GM21529 (cell line): ENCODE measurements at regions not wholly inside any gene's neighbourhood (a gene's known extent, or its start where the extent isn't known, plus 50 kb on each side); places are given as distances from the start of the nearest gene placed in this dataset.
A peak's percentile ranks its signal among the peaks of the same experiment; 100 is the strongest.
"Not testable (repeated sequence)": the region's sequence is repeated elsewhere in the genome, so short reads cannot be mapped to it uniquely, and the experiment has no call there.

ENCODE experiments used
- ATAC-seq: cut with Tn5 transposase; IDR thresholded peaks from one replicate; pipeline ENCODE4 v1.9.1; 2021; ENCODE audit not compliant: unreplicated experiment

DNA sequence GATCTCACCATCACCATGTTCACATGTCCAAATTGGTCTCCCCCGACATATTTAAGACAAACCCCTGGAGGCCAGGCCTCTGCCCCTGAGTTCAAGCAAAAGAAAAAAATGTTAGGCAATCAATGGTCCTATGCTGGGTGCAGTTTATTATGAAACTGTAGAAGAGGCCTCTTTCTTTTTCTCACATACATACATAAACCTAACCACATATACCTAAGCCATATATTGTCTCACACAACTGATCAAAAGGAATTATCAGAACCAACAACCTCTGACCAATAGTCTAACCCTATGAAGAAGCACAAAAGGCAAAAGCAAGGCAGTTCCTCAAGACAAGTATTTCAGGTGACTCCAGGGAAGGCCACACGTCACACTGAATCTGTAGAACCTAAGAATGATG is 49.9 kb downstream of the ILRUN start:
- no peak for ATAC-seq

DNA sequence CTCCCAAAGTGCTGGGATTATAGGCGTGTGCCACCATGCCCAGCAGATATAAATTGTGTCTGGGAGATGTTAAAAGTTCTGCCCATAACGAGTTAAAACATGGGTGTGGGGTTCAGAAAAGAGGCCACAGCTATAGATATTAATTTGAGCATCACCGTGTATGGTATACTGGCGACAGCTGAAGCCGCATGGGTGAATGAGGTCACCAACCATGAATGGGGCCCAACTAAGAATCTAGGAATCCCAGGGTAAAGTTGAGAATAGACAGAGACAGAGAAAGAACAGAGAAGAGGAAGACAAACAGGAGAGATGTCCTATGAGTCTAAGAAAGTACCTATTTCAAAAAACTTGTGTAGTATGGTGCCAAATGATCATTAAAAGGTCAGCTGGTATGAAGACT is 50.9 kb downstream of the ILRUN start:
- no peak for ATAC-seq

DNA sequence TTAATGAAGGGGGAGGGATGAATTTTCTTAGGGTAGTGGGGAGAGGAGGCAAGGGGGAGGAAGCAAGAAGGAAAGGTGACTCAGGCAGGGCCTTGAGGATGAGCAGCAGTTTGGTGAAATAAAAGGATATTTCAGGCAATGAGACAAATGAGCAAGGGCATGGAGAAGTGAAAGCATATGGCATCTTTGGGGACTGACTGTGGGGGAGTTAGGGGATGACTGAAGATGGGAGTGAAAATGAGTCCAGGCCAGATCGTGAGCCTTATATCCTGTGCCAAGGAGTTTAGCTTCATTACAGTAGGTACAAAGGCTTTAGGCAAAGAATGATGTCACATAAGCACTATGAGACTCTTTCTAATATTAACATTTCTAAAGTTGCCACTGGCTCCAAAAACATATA is 51.9 kb downstream of the ILRUN start:
- ATAC-seq: no peak

DNA sequence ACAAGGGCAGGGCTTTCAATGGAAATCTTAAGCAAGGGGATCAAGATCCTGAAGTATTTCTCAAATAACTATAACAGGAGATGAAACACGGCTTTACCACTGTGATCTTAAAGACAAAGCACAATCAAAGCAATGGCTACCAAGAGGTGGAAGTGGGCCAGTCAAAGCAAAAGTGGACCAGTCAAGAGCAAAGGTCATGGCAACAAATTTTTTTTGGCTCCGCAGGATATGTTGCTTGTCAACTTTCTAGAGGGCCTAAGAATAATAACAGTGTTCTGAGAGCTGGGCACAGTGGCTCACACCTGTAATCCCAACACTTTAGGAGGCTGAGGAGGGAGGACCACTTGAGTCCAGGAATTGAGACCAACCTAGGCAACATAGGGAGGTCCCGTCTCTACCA is 54.1 kb downstream of the ILRUN start:
- no peak for ATAC-seq

DNA sequence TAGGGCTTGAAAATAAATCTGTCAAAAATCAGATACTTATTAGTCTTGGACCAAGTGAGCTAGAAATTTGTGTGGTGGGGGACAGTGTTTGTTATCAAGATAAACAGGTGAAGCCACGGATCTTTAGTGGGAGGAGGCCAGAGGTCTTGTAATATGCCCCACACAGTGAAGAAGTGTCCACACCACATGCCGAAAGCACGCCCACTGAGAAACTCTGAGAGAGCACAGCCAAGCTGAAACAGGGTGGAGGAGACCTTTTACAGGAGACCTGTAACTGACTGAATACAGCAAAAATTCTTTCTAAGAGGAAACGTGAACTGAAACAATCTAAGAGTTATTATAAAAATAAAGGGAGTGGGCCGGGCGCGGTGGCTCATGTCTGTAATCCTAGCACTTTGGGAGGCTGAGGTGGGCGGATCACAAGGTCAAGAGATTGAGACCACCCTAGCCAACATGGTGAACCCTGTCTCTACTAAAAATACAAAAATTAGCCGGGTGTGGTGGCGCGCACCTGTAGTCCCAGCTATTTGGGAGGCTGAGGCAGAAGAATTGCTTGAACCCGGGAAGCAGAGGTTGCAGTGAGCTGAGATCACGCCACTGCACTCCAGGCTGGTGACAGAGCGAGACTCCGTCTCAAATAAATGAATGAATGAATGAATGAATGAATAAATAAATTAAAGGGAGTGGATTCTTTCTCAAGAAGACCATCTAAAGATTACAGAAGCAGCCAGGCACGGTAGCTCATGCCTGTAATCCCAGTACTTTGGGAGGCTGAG is 56.3 kb downstream of the ILRUN start:
- not testable (repeated sequence) for ATAC-seq

DNA sequence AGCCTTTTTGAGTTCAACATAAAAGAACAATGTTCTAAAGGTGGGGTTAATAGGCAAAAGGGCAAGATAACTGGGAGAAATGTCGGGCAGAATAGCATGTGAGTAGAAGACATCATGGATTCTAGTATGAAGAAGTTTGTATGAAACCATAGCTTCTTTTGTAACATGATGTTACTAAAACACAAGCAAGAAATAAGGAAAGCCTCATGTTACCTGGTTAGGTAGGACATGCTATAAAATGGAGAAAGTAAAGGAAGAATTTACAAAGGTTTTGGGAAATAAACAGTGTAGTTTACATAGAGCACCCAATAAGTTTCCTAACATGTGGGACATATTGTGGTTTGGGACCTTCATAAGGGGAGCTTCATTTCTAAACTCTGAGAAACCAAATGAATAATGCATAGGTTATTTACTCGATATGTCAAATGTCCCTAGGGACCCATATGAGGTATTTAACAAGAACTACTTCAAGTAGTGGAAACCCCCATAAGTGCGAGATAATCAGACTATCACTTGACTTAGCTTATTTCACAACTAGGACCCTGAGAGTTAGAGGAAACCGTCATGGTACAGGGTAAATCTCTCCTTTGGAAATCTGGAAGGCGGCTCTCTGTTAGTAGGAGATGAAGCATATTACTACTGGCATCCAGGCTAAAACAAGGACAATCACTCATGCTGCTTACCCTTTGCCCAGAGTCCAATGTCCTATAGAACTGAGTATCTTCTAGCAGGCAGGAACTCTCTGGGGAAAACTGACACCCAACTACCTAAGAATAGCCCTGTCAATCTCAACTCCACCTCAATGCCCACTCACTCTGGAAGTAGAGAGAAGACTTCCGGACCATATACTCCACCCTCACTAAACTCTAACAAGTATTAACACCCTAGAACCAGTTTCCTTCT is 57.5 kb downstream of the ILRUN start:
- ATAC-seq: peak; percentile 70

DNA sequence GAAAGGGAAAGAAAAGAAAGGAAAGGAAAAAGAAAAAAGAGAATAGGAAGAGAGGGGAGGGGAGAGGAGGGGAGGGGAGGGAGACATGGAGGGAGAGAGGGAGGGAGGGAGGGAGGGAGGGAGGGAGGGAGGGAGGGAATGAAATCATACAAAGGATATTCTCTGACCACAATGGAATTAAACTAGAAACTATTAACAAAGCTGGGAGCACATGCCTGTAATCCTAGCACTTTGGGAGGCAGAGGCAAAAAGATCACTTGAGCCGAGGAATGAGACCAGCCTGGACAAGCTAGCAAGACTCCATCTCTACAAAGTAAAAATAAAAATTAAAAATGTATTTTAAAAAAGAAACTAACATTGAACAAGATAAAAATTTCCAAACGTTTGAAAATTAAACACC is 62.8 kb downstream of the ILRUN start:
- ATAC-seq: no peak

DNA sequence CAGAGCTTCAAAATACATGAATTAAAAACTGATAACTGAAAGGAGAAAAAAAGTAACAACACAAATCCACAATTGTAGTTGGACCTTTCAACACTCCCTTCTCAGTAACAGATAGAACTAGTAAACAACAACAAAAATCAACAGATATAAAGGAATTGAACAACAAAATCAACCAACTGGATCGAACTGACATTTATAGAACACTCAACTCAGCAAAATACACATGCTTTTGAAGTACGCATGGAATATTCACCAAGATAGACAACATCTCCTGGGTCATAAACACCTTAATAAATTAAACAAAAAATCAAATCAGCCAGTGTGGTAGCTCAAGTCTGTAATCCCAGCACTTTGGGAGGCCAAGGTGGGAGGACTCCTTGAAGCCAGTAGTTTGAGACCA is 63.3 kb downstream of the ILRUN start:
- no peak for ATAC-seq

DNA sequence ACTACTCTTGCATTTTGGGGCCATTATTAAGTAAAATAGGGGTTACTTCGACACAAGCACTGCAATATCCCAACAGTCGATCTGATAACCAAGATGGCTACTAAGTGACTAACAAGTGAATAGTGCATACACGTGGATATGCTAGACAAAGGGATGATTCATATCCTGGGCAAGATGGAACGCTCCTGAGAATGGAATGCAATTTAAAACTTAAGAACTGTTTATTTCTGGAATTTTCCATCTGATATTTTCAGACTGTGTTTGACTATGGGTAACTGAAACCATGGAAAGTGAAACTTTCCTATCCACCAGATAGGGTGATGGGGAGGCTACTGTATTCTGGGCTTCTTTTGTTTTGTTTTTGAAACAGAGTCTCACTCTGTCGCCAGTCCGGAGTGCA is 66.5 kb downstream of the ILRUN start:
- ATAC-seq: no peak

DNA sequence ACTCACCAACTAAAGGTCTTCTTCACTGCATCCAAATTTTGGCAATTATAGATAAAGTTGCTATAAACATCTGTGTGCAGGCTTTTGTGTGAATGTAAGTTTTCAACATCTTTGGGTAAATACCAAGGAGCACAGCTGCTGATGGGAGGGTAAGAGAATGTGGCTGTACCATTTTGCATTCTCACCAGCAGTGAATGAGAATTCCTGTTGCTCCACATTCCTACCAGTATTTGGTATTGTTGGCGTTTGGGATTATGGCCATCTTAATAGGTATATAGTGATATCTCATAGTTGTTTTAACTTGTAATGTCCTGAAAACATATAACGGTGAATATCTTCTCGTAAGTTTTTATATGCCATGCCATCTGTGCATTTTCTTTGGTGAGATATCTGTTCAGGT is 69.3 kb downstream of the ILRUN start:
- ATAC-seq: no peak

DNA sequence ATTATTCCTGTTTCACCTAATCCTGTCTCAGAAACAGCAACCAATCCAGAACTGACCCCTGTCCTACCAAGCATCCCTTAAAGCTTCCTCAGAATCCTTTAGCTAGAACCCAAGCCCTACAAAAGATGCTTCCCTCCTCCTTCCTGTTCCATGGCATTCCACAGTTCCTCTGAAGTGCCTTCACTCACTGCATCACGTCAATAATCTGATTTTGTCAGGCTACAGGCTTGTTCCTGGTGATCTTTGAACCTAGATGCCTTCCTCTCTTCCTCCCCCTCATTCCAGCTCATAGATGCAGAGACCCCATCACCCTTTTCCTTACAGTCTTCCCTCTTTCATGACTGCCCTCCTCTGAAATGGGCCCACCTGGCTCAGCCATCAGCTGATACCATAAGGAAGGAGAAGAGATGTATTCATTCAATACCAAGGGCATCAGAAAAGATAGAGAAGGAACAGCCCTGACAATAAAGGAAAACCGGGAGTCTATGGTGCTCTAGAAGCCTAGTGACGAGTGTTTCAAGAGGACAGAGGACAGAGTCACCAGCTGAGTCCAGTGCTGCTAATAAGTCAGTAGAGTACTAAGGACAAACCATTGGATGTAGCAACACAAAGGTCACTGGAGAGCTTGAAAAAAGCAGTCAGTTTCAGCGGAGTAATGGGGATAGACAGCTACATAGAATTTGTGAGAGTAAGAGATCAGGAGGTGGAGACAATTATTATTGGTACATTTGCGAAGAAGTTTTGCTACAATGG is 62.5 kb upstream of the SPDEF start:
- ATAC-seq: no peak

DNA sequence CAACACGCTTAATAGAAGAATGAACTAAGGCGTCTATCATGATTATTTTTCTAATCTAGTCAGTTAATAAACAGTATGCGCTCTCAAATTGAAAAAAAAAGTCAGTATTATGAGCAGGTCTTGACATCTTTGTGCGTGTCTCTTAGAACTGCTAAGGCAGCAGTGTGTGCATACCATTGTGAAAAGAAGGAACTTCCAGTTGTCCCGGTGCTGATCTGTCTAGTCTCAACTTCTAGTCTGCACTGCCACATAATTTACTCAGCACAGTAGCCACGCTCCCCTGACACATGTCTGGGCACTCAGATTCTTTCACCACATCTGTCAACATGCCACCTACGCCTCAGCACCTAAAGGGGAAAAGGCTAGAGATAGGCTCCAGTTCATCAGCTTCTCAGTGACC is 61.1 kb upstream of the SPDEF start:
- ATAC-seq: no peak

DNA sequence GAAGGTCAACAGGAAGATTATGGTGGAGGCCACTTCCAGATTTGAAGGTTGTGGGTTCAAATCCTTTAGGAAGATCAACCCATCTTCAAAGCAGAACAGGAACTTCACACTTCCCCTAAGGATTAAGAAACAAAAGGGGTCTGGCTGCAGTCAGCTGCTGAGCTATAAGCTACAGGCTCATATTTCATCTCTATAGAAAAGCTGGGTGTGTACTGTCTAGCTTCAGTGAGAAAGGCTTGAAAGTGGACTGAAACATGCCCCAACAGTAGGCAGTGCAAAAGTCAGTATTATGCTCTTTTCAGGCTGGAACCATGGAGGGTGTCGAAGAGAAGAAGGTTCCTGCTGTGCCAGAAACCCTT is 60.1 kb upstream of the SPDEF start:
- no peak for ATAC-seq

DNA sequence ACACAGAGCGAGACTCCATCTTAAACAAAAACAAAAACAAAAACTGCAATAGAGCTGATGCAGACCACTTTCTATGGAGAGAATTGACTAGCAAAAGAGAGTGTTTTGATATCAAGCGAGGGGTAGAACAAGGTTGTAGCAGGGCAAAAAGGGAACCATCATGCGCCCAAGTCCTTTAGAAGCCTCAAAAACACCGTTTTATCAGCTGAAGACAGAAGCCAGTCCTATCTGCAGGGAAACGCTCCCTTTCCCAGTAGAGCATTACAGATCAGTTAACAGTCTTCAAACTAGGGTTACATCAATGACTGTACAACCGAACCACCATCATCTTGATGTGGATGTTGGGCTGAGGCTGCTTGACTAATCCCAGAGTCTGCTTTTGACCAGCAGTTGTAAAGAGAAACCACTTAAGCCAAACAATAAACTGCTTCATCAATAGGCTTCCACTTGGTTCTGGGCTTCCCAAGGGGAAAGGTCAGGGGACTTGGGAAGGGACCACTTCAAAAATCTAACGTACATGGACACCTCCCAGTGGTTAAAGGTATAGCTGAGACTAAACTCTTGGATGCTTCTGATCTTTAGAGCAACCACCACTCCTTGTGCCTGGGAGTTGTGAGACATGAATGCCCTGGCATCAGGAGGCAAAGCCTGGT is 59.6 kb upstream of the SPDEF start:
- no peak for ATAC-seq

DNA sequence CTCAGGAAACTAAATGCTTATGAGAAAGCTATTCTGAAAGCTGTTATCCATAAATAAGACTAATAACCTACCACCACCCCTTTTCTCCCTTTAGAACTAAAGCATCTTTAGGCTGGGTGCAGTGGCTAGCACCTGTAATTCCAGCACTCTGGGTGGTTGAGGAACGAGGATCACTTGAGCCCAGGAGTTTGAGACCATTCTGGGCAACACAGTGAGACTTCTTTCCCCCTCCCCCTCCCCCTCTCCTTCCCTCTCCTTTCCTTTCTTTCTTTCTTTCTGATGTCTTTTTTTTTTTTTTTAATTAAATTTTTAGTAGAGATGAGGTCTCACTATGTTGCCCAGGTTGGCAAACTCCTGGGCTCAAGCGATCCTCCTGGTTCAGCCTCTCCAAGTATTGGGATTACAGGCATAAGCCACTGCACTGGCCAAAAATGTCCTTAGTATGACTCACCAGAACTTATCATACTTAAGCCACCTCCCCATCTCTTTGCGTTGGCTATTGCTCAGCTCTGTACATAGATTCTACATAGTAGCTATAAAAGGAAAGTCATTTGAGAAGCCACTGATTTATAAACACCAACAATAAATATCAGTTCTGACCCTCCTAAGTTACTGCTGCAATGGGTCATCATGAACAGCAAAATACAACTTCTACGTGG is 54.8 kb upstream of the SPDEF start:
- ATAC-seq: no peak

DNA sequence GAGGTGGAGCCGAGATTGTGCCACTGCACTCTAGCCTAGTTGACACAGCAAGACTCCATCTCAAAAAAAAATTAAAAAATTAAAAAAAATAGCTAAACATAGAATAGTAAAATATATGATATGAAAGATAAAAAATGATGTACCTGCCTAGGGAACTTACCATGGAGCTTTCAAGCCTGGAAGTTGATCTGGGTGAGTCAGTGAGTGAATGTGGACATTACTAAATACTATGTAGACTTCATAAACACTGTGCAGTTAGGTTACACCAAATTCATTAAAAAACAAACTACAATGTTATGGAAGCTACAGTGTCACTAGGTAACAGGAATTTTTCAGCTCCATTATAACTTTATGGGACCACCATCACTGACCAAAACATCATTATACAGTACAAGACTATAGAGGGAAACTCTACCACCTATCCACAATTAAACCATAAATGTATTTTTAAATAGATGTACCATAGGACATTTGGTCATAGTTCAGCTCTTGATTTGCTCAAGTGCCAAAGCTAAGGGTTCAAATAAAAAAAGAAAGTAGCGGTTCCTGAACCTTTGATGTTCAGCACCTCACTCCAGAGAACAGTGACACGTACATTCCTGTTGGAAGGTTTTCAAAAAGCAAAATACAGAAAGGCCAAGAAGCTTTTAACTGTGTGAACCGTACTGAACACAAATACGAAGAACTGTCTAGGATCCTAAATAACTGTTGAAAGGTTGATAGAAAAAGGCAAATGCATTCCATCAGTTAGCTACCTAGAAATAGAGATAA is 52.4 kb upstream of the SPDEF start:
- ATAC-seq: no peak

DNA sequence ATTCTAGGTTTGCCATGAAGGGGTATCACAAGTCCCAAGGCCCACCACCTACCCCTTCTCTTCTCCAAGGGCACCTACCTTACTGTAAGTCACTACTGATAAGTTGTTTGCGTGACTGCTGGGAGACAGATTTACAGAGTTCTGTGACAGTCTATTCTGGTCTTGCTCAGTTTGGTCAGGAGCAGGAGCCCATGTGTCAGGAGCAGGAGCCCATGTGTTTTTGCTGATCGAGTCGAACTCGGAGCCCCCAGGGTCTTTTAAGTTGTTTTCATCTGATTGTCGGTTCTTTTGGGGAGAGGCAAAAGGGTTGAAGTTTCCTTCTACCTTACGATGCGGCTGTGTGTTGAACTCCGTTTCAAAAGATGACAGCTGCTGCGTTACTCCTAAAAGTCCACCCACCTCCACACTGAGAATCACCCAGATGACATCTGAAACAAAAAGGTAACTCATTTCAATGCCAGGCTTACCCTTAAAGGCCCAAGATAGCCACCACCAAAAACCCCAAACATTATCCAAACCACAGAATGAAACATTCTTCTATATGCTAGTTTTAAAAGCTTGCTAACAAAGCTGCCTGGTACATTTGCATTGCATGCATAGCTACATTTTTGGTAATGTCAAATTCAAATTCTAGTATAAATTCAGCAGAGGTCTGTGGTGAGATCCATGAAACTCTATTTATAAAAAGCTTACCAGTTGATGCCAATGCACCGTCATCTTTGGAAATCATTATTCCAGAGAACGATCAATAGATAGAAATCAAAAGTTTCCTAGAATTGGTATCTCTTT is 50.5 kb upstream of the SPDEF start:
- no peak for ATAC-seq
